HEK293T (cell line): ENCODE measurements at regions not wholly inside any gene's neighbourhood (a gene's known extent, or its start where the extent isn't known, plus 50 kb on each side); places are given as distances from the start of the nearest gene placed in this dataset.

Experiments used
- CTCF ChIA-PET: fragments of 350-600 bp; formaldehyde crosslinking; extraction: SDS; loops from one replicate; lab custom pipeline; 2021; ENCODE audit warnings: antibody characterized with exemption, inconsistent platforms; lab: Yijun Ruan, JAX
- POLR2A ChIA-PET: fragments of 350-600 bp; formaldehyde crosslinking; extraction: SDS; loops from one replicate; lab custom pipeline; 2020; ENCODE audit warnings: antibody characterized with exemption, inconsistent platforms; lab: Yijun Ruan, JAX
- DNase-seq: peaks from one replicate; pipeline ENCODE4 v3.0.0; 2012; ENCODE audit warnings: mixed read lengths; ENCODE audit errors: extremely low spot score
- ARNT ChIP-seq: fragments of 450-650 bp; IDR thresholded peaks from 2 replicates; pipeline ENCODE4 v1.6.1; 2017; ENCODE audit warnings: mild to moderate bottlenecking
- BHLHE40 ChIP-seq: fragments of 450-650 bp; IDR thresholded peaks from 2 replicates; pipeline ENCODE4 v1.6.1; 2016; ENCODE audit warnings: mild to moderate bottlenecking, moderate library complexity, borderline replicate concordance
- CTBP1 ChIP-seq: fragments of 450-650 bp; IDR thresholded peaks from 2 replicates; pipeline ENCODE4 v1.6.1; 2016; ENCODE audit warnings: borderline replicate concordance
- ELF4 ChIP-seq: fragments of 450-650 bp; IDR thresholded peaks from 2 replicates; pipeline ENCODE4 v1.6.1; 2017; ENCODE audit warnings: antibody characterized with exemption
- FOXA1 ChIP-seq: fragments of 450-650 bp; IDR thresholded peaks from 2 replicates; pipeline ENCODE4 v1.6.1; 2016; ENCODE audit warnings: mild to moderate bottlenecking
- FOXK2 ChIP-seq: fragments of 450-650 bp; IDR thresholded peaks from 2 replicates; pipeline ENCODE4 v1.6.1; 2016; ENCODE audit warnings: mild to moderate bottlenecking
- FOXM1 ChIP-seq: fragments of 450-650 bp; IDR thresholded peaks from 2 replicates; pipeline ENCODE4 v1.6.1; 2017; ENCODE audit warnings: mild to moderate bottlenecking, borderline replicate concordance
- HDGF ChIP-seq: fragments of 450-650 bp; IDR thresholded peaks from 2 replicates; pipeline ENCODE4 v1.6.1; 2017; ENCODE audit warnings: antibody characterized with exemption, borderline replicate concordance
- L3MBTL2 ChIP-seq: fragments of 450-650 bp; conservative IDR thresholded peaks from 2 replicates; pipeline ENCODE4 v1.6.1; 2016; ENCODE audit warnings: mild to moderate bottlenecking
- LEF1 ChIP-seq: fragments of 450-650 bp; IDR thresholded peaks from 2 replicates; pipeline ENCODE4 v1.6.1; 2017; ENCODE audit warnings: mild to moderate bottlenecking, borderline replicate concordance
- NFRKB ChIP-seq: fragments of 450-650 bp; IDR thresholded peaks from 2 replicates; pipeline ENCODE4 v1.6.1; 2016; ENCODE audit warnings: mild to moderate bottlenecking, moderate library complexity
- SP1 ChIP-seq: fragments of 450-650 bp; IDR thresholded peaks from 2 replicates; pipeline ENCODE4 v1.6.1; 2017
- SUZ12 ChIP-seq: fragments of 450-650 bp; IDR thresholded peaks from 2 replicates; pipeline ENCODE4 v1.6.1; 2016; ENCODE audit warnings: mild to moderate bottlenecking
- TARDBP ChIP-seq: fragments of 450-650 bp; IDR thresholded peaks from 2 replicates; pipeline ENCODE4 v1.6.1; 2016
- ZNF384 ChIP-seq: fragments of 450-650 bp; IDR thresholded peaks from 2 replicates; pipeline ENCODE4 v1.6.1; 2016
- TF ChIP-seq, protein P1 (sequence below): fragments of 450-650 bp; IDR thresholded peaks from 2 replicates; pipeline ENCODE4 v1.6.1; 2016

GRCh38 chr18:79606621-79607331 is 72.8 kb upstream of the CTDP1 start:
- no peak for DNase-seq
- ChIA-PET CTCF (no interaction called here), POLR2A (no interaction called here)
- no peak for TF ChIP-seq CTBP1

GRCh38 chr18:79607361-79607952 is 72.1 kb upstream of the CTDP1 start:
- no peak for DNase-seq
- ChIA-PET POLR2A (no interaction called here), CTCF (interaction anchor here (0.6 kb wide), 1 partner anchor 211 kb away, joined by 4 read pairs; no protein-coding TSS in a partner anchor)
- TF ChIP-seq ARNT = no peak
- TF ChIP-seq FOXK2 = no peak
- no peak for TF ChIP-seq FOXA1
- no peak for TF ChIP-seq NFRKB
- no peak for TF ChIP-seq ELF4
- TF ChIP-seq, protein P1, sequence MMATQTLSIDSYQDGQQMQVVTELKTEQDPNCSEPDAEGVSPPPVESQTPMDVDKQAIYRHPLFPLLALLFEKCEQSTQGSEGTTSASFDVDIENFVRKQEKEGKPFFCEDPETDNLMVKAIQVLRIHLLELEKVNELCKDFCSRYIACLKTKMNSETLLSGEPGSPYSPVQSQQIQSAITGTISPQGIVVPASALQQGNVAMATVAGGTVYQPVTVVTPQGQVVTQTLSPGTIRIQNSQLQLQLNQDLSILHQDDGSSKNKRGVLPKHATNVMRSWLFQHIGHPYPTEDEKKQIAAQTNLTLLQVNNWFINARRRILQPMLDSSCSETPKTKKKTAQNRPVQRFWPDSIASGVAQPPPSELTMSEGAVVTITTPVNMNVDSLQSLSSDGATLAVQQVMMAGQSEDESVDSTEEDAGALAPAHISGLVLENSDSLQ = no peak
- TF ChIP-seq TARDBP = no peak
- no peak for TF ChIP-seq SP1
- no peak for TF ChIP-seq FOXM1
- no peak for TF ChIP-seq LEF1
- TF ChIP-seq ZNF384 = no peak
- TF ChIP-seq HDGF = no peak
- no peak for TF ChIP-seq CTBP1
- TF ChIP-seq SUZ12 = no peak
- no peak for TF ChIP-seq BHLHE40
- no peak for TF ChIP-seq L3MBTL2

GRCh38 chr18:79608069-79608468 is 71.5 kb upstream of the CTDP1 start:
- POLR2A ChIA-PET = no interaction called here
- no peak for DNase-seq
- TF ChIP-seq CTBP1 (no peak), FOXA1 (no peak), SUZ12 (no peak), FOXM1 (no peak), TARDBP (no peak), L3MBTL2 (no peak), SP1 (no peak), HDGF (no peak), NFRKB (no peak), ARNT (no peak), ELF4 (no peak), ZNF384 (no peak), BHLHE40 (no peak), LEF1 (no peak), FOXK2 (no peak)
- TF ChIP-seq, protein P1 = no peak
- CTCF ChIA-PET = no interaction called here

DNA sequence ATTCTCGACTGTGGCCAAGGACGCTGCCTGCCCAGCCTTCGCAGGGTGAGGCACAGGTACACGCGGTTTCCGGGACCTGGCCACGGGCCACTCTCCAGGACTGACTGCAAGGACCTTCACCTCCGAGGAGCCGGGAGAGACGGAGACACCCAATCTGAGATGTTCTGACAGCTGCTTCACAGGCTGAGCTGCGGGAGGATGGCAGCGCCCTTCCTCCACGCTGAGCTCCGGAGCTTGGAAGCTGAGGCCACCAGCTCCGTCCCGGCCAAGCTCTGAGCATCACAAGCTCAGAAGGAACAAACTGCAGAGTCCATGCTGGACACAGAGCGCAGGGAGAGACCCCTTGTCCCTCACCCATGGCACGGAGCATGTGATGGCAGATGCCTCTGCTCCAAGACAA is 71.1 kb upstream of the CTDP1 start:
- ChIA-PET POLR2A (no interaction called here), CTCF (no interaction called here)
- DNase-seq = no peak
- TF ChIP-seq ELF4 (no peak), CTBP1 (no peak), HDGF (no peak), SP1 (no peak), TARDBP (no peak), FOXA1 (no peak), L3MBTL2 (no peak), FOXM1 (no peak), SUZ12 (no peak)
- TF ChIP-seq, protein P1 = no peak

DNA sequence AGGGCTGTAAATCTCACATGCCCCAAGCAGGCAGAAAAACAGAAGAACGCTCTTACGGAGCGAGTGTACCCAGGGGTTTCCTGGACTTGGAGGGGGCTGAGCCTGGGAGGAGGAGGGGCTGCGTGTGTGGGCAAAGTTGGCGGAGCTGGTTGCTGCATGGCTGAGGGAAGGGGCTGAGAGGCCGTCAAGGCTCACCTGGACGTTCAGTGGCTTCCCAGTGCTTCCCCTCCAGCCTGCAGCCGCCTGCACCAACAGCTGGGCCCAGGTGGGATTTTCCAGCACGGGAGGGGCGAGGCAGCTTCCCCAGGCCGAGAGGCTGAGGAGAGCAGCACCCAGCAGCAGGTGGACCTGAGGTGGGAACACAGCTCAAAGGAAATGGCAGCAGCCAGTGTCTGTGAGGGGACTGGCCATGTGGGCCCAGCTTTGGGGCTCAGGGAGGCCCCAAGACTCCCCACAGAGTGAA is 70.6 kb upstream of the CTDP1 start:
- TF ChIP-seq, protein P1 = no peak
- TF ChIP-seq LEF1 (no peak), SUZ12 (no peak), FOXM1 (no peak), BHLHE40 (no peak), FOXK2 (no peak), TARDBP (no peak)
- CTCF ChIA-PET = no interaction called here
- no peak for DNase-seq
- POLR2A ChIA-PET = no interaction called here
